CD4-positive, alpha-beta T cell (primary cell): ENCODE measurements at regions not wholly inside any gene's neighbourhood (a gene's known extent, or its start where the extent isn't known, plus 50 kb on each side); places are given as distances from the start of the nearest gene placed in this dataset.

ENCODE experiments used
- ATAC-seq: fragments of 200-7000 bp; cut with Tn5 transposase; one replicate; pipeline ENCODE4 v1.10.0; 2022; ENCODE audit warnings: mild to moderate bottlenecking; ENCODE audit not compliant: poor library complexity
- CTCF ChIA-PET: fragments of 350-600 bp; sonication (Branson Sonifier 250); formaldehyde crosslinking; loops from one replicate; lab custom pipeline; 2021; ENCODE audit warnings: antibody characterized with exemption, inconsistent platforms; lab: Charles Lee
- POLR2A ChIA-PET: fragments of 350-600 bp; sonication (Branson Sonifier 250); formaldehyde crosslinking; loops from one replicate; lab custom pipeline; 2021; ENCODE audit warnings: antibody characterized with exemption, inconsistent platforms; lab: Charles Lee
- DNase-seq, 14 experiments: peaks; one replicate each; pipeline ENCODE4 v3.0.0-alpha.2; 2013 to 2020; ENCODE audit warnings: mixed read lengths in 2 of 14
- H3K27ac ChIP-seq, 2 donors: one replicate each; pipeline versions ENCODE4 v1.5.1 to v1.7.0; 2013; ENCODE audit warnings: low read length in 2 of 2, low read depth in 1 of 2, mild to moderate bottlenecking in 1 of 2
- H3K27me3 ChIP-seq, 2 experiments: 1 replicate in 1 of 2; 2 replicates in 1 of 2; pipeline versions ENCODE4 v1.6.1 to v1.7.0; 2013; ENCODE audit warnings: low read length in 2 of 2, control low read depth in 1 of 2, mild to moderate bottlenecking in 1 of 2, moderate library complexity in 1 of 2; ENCODE audit not compliant: insufficient read depth in 2 of 2, control insufficient read depth in 1 of 2
- H3K36me3 ChIP-seq: one replicate; pipeline ENCODE4 v1.6.1; 2013; ENCODE audit warnings: low read length, control low read depth; ENCODE audit not compliant: insufficient read depth
- H3K4me1 ChIP-seq: one replicate; pipeline ENCODE4 v1.6.1; 2013; ENCODE audit warnings: low read length, control low read depth; ENCODE audit not compliant: insufficient read depth
- H3K4me3 ChIP-seq: one replicate; pipeline ENCODE4 v1.5.1; 2013; ENCODE audit warnings: mild to moderate bottlenecking, low read length, moderate library complexity
- H3K9me3 ChIP-seq, 2 experiments: 1 replicate in 1 of 2; 2 replicates in 1 of 2; pipeline versions ENCODE4 v1.6.1 to v1.7.0; 2013; ENCODE audit warnings: low read length in 2 of 2, mild to moderate bottlenecking in 2 of 2, control low read depth in 1 of 2, moderate library complexity in 1 of 2; ENCODE audit not compliant: control insufficient read depth in 1 of 2, insufficient read depth in 1 of 2
- H3K27ac Mint-ChIP-seq: one replicate; pipeline ENCODE4 v1.8.0; 2020; ENCODE audit warnings: mixed read lengths
- H3K27me3 Mint-ChIP-seq: one replicate; pipeline ENCODE4 v1.8.0; 2021; ENCODE audit warnings: mixed read lengths
- H3K36me3 Mint-ChIP-seq: one replicate; pipeline ENCODE4 v1.8.0; 2021; ENCODE audit warnings: low read depth, mixed read lengths
- H3K4me1 Mint-ChIP-seq: one replicate; pipeline ENCODE4 v1.8.0; 2021; ENCODE audit warnings: low read depth, mixed read lengths
- H3K4me3 Mint-ChIP-seq: one replicate; pipeline ENCODE4 v1.8.0; 2020; ENCODE audit warnings: mild to moderate bottlenecking, mixed read lengths
- H3K9me3 Mint-ChIP-seq: one replicate; pipeline ENCODE4 v1.8.0; 2020; ENCODE audit warnings: mixed read lengths
- intact Hi-C, 2 experiments: fragments of 100-400 bp; cut with DNase I in 1 of 2; cut with micrococcal nuclease in 1 of 2; formaldehyde crosslinking; loops; one replicate each; pipeline versions ENCODE4 v1.15.1 to v1.9.0; 2023 to 2025; cut with DNase I, micrococcal nuclease
- TF ChIP-seq, protein P1 (sequence below): fragments of 200-600 bp; IDR thresholded peaks from one replicate; pipeline ENCODE4 v1.8.0; 2022; ENCODE audit warnings: antibody characterized with exemption, mild to moderate bottlenecking

- CTCF ChIA-PET, result no interaction called here
- ATAC-seq (no peak), DNase-seq (no peak)
- TF ChIP-seq, protein P1, sequence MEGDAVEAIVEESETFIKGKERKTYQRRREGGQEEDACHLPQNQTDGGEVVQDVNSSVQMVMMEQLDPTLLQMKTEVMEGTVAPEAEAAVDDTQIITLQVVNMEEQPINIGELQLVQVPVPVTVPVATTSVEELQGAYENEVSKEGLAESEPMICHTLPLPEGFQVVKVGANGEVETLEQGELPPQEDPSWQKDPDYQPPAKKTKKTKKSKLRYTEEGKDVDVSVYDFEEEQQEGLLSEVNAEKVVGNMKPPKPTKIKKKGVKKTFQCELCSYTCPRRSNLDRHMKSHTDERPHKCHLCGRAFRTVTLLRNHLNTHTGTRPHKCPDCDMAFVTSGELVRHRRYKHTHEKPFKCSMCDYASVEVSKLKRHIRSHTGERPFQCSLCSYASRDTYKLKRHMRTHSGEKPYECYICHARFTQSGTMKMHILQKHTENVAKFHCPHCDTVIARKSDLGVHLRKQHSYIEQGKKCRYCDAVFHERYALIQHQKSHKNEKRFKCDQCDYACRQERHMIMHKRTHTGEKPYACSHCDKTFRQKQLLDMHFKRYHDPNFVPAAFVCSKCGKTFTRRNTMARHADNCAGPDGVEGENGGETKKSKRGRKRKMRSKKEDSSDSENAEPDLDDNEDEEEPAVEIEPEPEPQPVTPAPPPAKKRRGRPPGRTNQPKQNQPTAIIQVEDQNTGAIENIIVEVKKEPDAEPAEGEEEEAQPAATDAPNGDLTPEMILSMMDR, result no peak
- Histone ChIP-seq H3K36me3 (no peaks in the 10 kb centered on the region), H3K27ac (no peak overlapping the region), H3K9me3 (no peaks in the 10 kb centered on the region), H3K4me3 (no peak overlapping the region), H3K27me3 (no peaks in the 10 kb centered on the region), H3K4me1 (no peaks in the 10 kb centered on the region)
- intact Hi-C loops, result no loop called here
- Mint-ChIP-seq H3K4me1 (no peaks in the 10 kb centered on the region), H3K27me3 (no peaks in the 10 kb centered on the region), H3K9me3 (peaks cover 2% of the 10 kb centered on the region), H3K36me3 (no peaks in the 10 kb centered on the region), H3K4me3 (no peak overlapping the region), H3K27ac (no peak overlapping the region)
- POLR2A ChIA-PET, result no interaction called here
These were observed 329.3 kb upstream of the BRINP1 start for GRCh38 chr9:119698535-119698934.

DNA sequence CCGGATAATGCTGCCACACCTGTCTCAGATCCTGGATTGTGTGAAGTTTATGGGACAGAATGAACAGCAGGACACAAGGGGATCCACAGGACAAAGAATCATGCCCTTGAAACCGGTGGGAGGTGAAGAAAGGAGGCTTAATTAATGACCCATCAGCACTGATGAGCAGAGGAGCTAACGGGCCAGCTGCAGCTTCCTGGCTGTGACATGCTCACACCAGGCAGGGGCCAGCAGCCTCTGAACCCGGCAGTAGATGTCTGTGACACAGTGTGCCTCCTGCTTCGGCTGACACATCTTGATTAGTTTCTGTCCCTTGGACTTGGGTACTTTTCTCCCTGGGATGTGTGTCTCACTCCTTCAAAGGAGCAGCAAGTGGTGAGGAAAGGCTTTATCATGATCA lies 328.8 kb upstream of the BRINP1 start:
- ATAC-seq, result no peak
- Histone ChIP-seq H3K27ac (no peak overlapping the region), H3K4me1 (no peaks in the 10 kb centered on the region), H3K36me3 (no peaks in the 10 kb centered on the region), H3K4me3 (no peak overlapping the region), H3K9me3 (no peaks in the 10 kb centered on the region), H3K27me3 (no peaks in the 10 kb centered on the region)
- intact Hi-C loops, result no loop called here
- ChIA-PET POLR2A (no interaction called here), CTCF (no interaction called here)
- peaks cover 2% of the 10 kb centered on the region for H3K9me3 Mint-ChIP-seq
- H3K27me3 Mint-ChIP-seq, result no peaks in the 10 kb centered on the region
- H3K36me3 Mint-ChIP-seq, result no peaks in the 10 kb centered on the region
- no peak for DNase-seq
- TF ChIP-seq, protein P1, result no peak
- H3K27ac Mint-ChIP-seq, result no peak overlapping the region
- H3K4me1 Mint-ChIP-seq, result no peaks in the 10 kb centered on the region
- no peak overlapping the region for H3K4me3 Mint-ChIP-seq

- ATAC-seq (no peak), DNase-seq (no peak)
- Mint-ChIP-seq H3K36me3 (no peaks in the 10 kb centered on the region), H3K27ac (no peak overlapping the region), H3K9me3 (peaks cover 6% of the 10 kb centered on the region), H3K4me1 (no peaks in the 10 kb centered on the region), H3K4me3 (no peak overlapping the region), H3K27me3 (no peaks in the 10 kb centered on the region)
- no peaks in the 10 kb centered on the region for H3K36me3 ChIP-seq
- H3K4me1 ChIP-seq, result no peaks in the 10 kb centered on the region
- TF ChIP-seq, protein P1, result no peak
- H3K27me3 ChIP-seq, result no peaks in the 10 kb centered on the region
- H3K4me3 ChIP-seq, result no peak overlapping the region
- H3K27ac ChIP-seq, result no peak overlapping the region
- ChIA-PET CTCF (no interaction called here), POLR2A (no interaction called here)
- H3K9me3 ChIP-seq, result no peaks in the 10 kb centered on the region
- intact Hi-C loops, result no loop called here
These were observed 320.6 kb upstream of the BRINP1 start for GRCh38 chr9:119689879-119690278.
